ENCODE measurements at regions not wholly inside any gene's neighbourhood (a gene's known extent, or its start where the extent isn't known, plus 50 kb on each side); places are given as distances from the start of the nearest gene placed in this dataset.

DNA sequence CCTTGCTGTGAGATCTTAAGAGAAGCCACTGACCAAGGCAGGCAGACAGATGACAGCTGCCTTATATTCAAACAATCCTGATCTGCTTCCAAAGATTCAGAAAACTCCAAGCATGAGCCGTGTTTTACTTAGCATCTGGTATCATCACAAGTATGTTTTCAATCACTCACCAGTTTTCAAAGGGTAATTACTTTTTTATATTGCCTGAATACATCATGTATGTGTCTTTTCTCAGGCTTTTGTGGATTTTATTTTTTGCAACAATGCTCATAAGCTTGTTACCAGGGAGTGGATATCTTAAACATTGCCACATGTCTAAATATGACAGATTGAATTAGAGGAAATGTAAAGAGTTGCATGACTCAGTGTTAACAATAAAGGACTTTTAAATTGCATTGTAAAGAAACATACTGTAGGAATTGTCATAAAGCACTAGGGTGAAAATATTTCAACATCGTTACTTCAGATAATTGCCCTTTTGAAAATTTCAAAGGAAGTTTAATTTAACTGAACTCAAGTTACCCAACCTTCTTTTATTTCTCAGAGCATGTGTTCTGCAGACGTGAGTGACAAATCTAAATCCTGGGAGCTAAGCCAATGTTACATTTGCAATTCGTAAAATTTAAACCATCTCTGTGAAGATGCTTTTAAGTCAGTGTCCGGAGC lies 326.1 kb downstream of the PLK2 start:
- FAIRE-seq (no peak), DNase-seq (ENCODE audit: low read depth in 1 of 2, low spot score in 2 of 2) (no peak)
- H4K91ac ChIP-seq (replicated peaks; ENCODE audit: insufficient read length, low read length): no peak overlapping the region
- H3K18ac ChIP-seq (ENCODE audit: extremely low read depth, low read length): no peak overlapping the region
- no peaks in the 10 kb centered on the region for H3K79me2 ChIP-seq (ENCODE audit: control insufficient read depth in 1 of 2, insufficient read depth in 2 of 2, low read length in 2 of 2)
- H2BK20ac ChIP-seq (ENCODE audit: low read length): no peak overlapping the region
- H2BK12ac ChIP-seq (ENCODE audit: low read depth, low read length): no peak overlapping the region
- H3K4me1 ChIP-seq (replicated peaks in 1 of 4; ENCODE audit: control insufficient read depth in 3 of 4, insufficient read depth in 4 of 4, low read length in 3 of 4): no peaks in the 10 kb centered on the region
- H3K9me3 ChIP-seq (ENCODE audit: insufficient read depth in 2 of 2, low read depth in 1 of 2, low read length in 1 of 2): no peaks in the 10 kb centered on the region
- ChIA-PET CTCF (ENCODE audit: partially characterized antibody) (interaction anchor here (1.0 kb wide), 1 partner anchor 10 kb away, joined by 3 read pairs; no protein-coding TSS in a partner anchor), POLR2A (ENCODE audit: partially characterized antibody) (no interaction called here)
- no peak overlapping the region for H3K27ac ChIP-seq (ENCODE audit: low read depth, low read length)
- no peaks in the 10 kb centered on the region for H4K20me1 ChIP-seq (replicated peaks in 1 of 2; ENCODE audit: control insufficient read depth in 1 of 2, insufficient read depth in 2 of 2, low read length in 2 of 2)
- H3K79me1 ChIP-seq (ENCODE audit: low read depth, low read length): no peaks in the 10 kb centered on the region
- H3K23me2 ChIP-seq (ENCODE audit: low read depth, low read length): no peaks in the 10 kb centered on the region
- H3K4me3 ChIP-seq (ENCODE audit: extremely low read depth in 1 of 4, insufficient read depth in 2 of 4, low read depth in 3 of 4, low read length in 4 of 4): no peak overlapping the region
- H3K36me3 ChIP-seq (ENCODE audit: control insufficient read depth in 2 of 4, insufficient read depth in 4 of 4, low read length in 3 of 4): no peaks in the 10 kb centered on the region
- no peak overlapping the region for H3K23ac ChIP-seq (ENCODE audit: insufficient read length)
- H3K4ac ChIP-seq (replicated peaks; ENCODE audit: insufficient read length, low read depth, low read length): no peak overlapping the region
- H2BK120ac ChIP-seq (replicated peaks; ENCODE audit: low read depth, low read length): no peak overlapping the region
- H4K8ac ChIP-seq (ENCODE audit: extremely low read depth, insufficient read depth, low read length): no peak overlapping the region
- no peaks in the 10 kb centered on the region for H3K27me3 ChIP-seq (replicated peaks in 1 of 4; ENCODE audit: control insufficient read depth in 3 of 4, extremely low read depth in 1 of 4, insufficient read depth in 3 of 4, low read length in 3 of 4)
- H2BK15ac ChIP-seq (ENCODE audit: low read length): no peak overlapping the region
- no peak overlapping the region for H3K14ac ChIP-seq (ENCODE audit: insufficient read length)
- H2AFZ ChIP-seq (ENCODE audit: low read length): no peak overlapping the region
- no peak overlapping the region for H3K56ac ChIP-seq (replicated peaks; ENCODE audit: insufficient read length, low read depth, low read length)
- no peak overlapping the region for H2AK5ac ChIP-seq (ENCODE audit: low read depth, low read length)
- H2BK5ac ChIP-seq (ENCODE audit: low read depth, low read length): no peak overlapping the region
- 90% methylated on average over 5 of the region's 5 CpGs; no CpG with 5 or more reads in 1 of the 2 experiments for WGBS, 2 experiments (ENCODE audit: extremely low coverage in 1 of 2, insufficient coverage in 1 of 2, insufficient read length in 1 of 2, insufficient replicate concordance in 2 of 2, low coverage in 1 of 2, low lambda C conversion rate in 2 of 2, missing lambda C conversion rate in 1 of 2)
- no peak overlapping the region for H3K9ac ChIP-seq (replicated peaks in 1 of 4; ENCODE audit: extremely low read depth in 1 of 4, low read depth in 3 of 4, low read length in 3 of 4)
- H3K4me2 ChIP-seq (ENCODE audit: insufficient read depth in 1 of 2, low read depth in 2 of 2, low read length in 2 of 2): no peak overlapping the region
- H4K5ac ChIP-seq (ENCODE audit: insufficient read length, low read depth, low read length): no peak overlapping the region
- TF ChIP-seq, protein P1, sequence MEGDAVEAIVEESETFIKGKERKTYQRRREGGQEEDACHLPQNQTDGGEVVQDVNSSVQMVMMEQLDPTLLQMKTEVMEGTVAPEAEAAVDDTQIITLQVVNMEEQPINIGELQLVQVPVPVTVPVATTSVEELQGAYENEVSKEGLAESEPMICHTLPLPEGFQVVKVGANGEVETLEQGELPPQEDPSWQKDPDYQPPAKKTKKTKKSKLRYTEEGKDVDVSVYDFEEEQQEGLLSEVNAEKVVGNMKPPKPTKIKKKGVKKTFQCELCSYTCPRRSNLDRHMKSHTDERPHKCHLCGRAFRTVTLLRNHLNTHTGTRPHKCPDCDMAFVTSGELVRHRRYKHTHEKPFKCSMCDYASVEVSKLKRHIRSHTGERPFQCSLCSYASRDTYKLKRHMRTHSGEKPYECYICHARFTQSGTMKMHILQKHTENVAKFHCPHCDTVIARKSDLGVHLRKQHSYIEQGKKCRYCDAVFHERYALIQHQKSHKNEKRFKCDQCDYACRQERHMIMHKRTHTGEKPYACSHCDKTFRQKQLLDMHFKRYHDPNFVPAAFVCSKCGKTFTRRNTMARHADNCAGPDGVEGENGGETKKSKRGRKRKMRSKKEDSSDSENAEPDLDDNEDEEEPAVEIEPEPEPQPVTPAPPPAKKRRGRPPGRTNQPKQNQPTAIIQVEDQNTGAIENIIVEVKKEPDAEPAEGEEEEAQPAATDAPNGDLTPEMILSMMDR (IDR thresholded peaks at IDR 0.05; ENCODE audit: control extremely low read depth in 1 of 3, insufficient read depth in 1 of 3, low read depth in 1 of 3, low read length in 3 of 3): no peak
- no peak for TF ChIP-seq SAP30 (IDR thresholded peaks at IDR 0.05; ENCODE audit: insufficient read depth, insufficient replicate concordance, low read length)
- TF ChIP-seq, protein P2, sequence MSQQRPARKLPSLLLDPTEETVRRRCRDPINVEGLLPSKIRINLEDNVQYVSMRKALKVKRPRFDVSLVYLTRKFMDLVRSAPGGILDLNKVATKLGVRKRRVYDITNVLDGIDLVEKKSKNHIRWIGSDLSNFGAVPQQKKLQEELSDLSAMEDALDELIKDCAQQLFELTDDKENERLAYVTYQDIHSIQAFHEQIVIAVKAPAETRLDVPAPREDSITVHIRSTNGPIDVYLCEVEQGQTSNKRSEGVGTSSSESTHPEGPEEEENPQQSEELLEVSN (IDR thresholded peaks at IDR 0.05): no peak
- TF ChIP-seq GABPA (IDR thresholded peaks at IDR 0.05; ENCODE audit: borderline replicate concordance, insufficient read depth, low read length): no peak
- no peak for TF ChIP-seq EP300 (IDR thresholded peaks at IDR 0.05; ENCODE audit: borderline replicate concordance in 1 of 2, low read depth in 2 of 2, low read length in 2 of 2)
- TF ChIP-seq JUND (IDR thresholded peaks at IDR 0.05; ENCODE audit: low read length): no peak
- TF ChIP-seq POU5F1 (IDR thresholded peaks at IDR 0.05; ENCODE audit: low read depth, low read length): no peak
- TF ChIP-seq SIN3A (conservative IDR thresholded peaks at IDR 0.05 in 1 of 2, IDR thresholded peaks at IDR 0.05 in 1 of 2; ENCODE audit: low read depth in 1 of 2, low read length in 2 of 2): no peak
- no peak for TF ChIP-seq GTF2F1 (IDR thresholded peaks at IDR 0.05; ENCODE audit: borderline replicate concordance, low read depth, low read length)

Measured in H1 (cell line).